DMS 273 (cell line): ENCODE measurements at regions not wholly inside any gene's neighbourhood (a gene's known extent, or its start where the extent isn't known, plus 50 kb on each side); places are given as distances from the start of the nearest gene placed in this dataset.
"Not testable (repeated sequence)": the region's sequence is repeated elsewhere in the genome, so short reads cannot be mapped to it uniquely, and the experiment has no call there.

Source experiments
- DNase-seq: peaks from one replicate; lab custom pipeline; 2025; ENCODE audit not compliant: unreplicated experiment; lab: John Stamatoyannopoulos, UW

- DNase-seq = not testable (repeated sequence)
These were observed 96.2 kb downstream of the BDH1 start for GRCh38 chr3:197459571-197459970.

- no peak for DNase-seq
These were observed 96.8 kb downstream of the BDH1 start for GRCh38 chr3:197458906-197459470.

- no peak for DNase-seq
These were observed 97.5 kb downstream of the BDH1 start for GRCh38 chr3:197458179-197458707.

- DNase-seq = no peak
These were observed 99.3 kb downstream of the BDH1 start for GRCh38 chr3:197456261-197457091.

GRCh38 chr3:197454841-197455240 is 100.9 kb downstream of the BDH1 start:
- DNase-seq = not testable (repeated sequence)

GRCh38 chr3:197454014-197454413 is 101.8 kb downstream of the BDH1 start:
- peak; percentile 40 for DNase-seq

GRCh38 chr3:197450810-197451209 is 105.0 kb downstream of the BDH1 start:
- no peak for DNase-seq

GRCh38 chr3:197450308-197450707 is 105.5 kb downstream of the BDH1 start:
- no peak for DNase-seq

GRCh38 chr3:197449181-197449580 is 106.6 kb downstream of the BDH1 start:
- DNase-seq = not testable (repeated sequence)

- DNase-seq = not testable (repeated sequence)
These were observed 108.0 kb downstream of the BDH1 start for GRCh38 chr3:197447781-197448180.

- DNase-seq = no peak
These were observed 108.7 kb downstream of the BDH1 start for GRCh38 chr3:197447057-197447456.

- DNase-seq = no peak
These were observed 109.1 kb downstream of the BDH1 start for GRCh38 chr3:197446700-197447056.

- DNase-seq = no peak
These were observed 109.7 kb downstream of the BDH1 start for GRCh38 chr3:197445896-197446699.

- DNase-seq = no peak
These were observed 110.9 kb downstream of the BDH1 start for GRCh38 chr3:197444793-197445379.

- no peak for DNase-seq
These were observed 112.3 kb downstream of the BDH1 start for GRCh38 chr3:197443506-197443905.

- DNase-seq = no peak
These were observed 115.0 kb downstream of the BDH1 start for GRCh38 chr3:197440717-197441303.

- DNase-seq = no peak
These were observed 116.9 kb downstream of the BDH1 start for GRCh38 chr3:197438906-197439305.

- no peak for DNase-seq
These were observed 120.3 kb downstream of the BDH1 start for GRCh38 chr3:197435426-197435825.

GRCh38 chr3:197434830-197435229 is 120.9 kb downstream of the BDH1 start:
- DNase-seq = no peak

GRCh38 chr3:197432384-197433127 is 123.2 kb downstream of the BDH1 start:
- DNase-seq = no peak
